Liver (tissue), 7 donors: ENCODE measurements at regions not wholly inside any gene's neighbourhood (a gene's known extent, or its start where the extent isn't known, plus 50 kb on each side); places are given as distances from the start of the nearest gene placed in this dataset.

Source experiments
- DNase-seq: peaks from one replicate; pipeline ENCODE4 v3.0.0-alpha.2; 2017; ENCODE audit warnings: low spot score
- H3K27ac ChIP-seq, 2 donors: one replicate each; pipeline ENCODE4 v1.7.0; 2013; ENCODE audit warnings: inconsistent platforms in 2 of 2, low read length in 2 of 2, control low read depth in 1 of 2, low read depth in 1 of 2, mild to moderate bottlenecking in 1 of 2
- H3K27me3 ChIP-seq, 4 donors: one replicate each; pipeline versions ENCODE4 v1.6.1 to v1.7.0; 2013; ENCODE audit warnings: low read length in 3 of 4, inconsistent platforms in 1 of 4, mild to moderate bottlenecking in 1 of 4, moderate library complexity in 1 of 4; ENCODE audit not compliant: control insufficient read depth in 4 of 4, insufficient read depth in 4 of 4
- H3K36me3 ChIP-seq, 4 donors: one replicate each; pipeline versions ENCODE4 v1.6.1 to v1.7.0; 2013; ENCODE audit warnings: low read length in 3 of 4, mild to moderate bottlenecking in 3 of 4, low read depth in 1 of 4, moderate library complexity in 1 of 4; ENCODE audit not compliant: control insufficient read depth in 4 of 4, insufficient read depth in 3 of 4
- H3K4me1 ChIP-seq, 4 donors: one replicate each; pipeline versions ENCODE4 v1.6.1 to v1.7.0; 2013; ENCODE audit warnings: low read length in 3 of 4, mild to moderate bottlenecking in 3 of 4, moderate library complexity in 1 of 4; ENCODE audit not compliant: control insufficient read depth in 4 of 4, insufficient read depth in 4 of 4
- H3K4me3 ChIP-seq, 3 donors: one replicate each; pipeline versions ENCODE4 v1.6.1 to v1.7.0; 2013; ENCODE audit warnings: low read length in 3 of 3, control low read depth in 1 of 3, low read depth in 1 of 3, mild to moderate bottlenecking in 1 of 3
- H3K9ac ChIP-seq, 2 donors: one replicate each; pipeline ENCODE4 v1.7.0; 2013; ENCODE audit warnings: low read length in 2 of 2, mild to moderate bottlenecking in 2 of 2, moderate library complexity in 2 of 2, control low read depth in 1 of 2, low read depth in 1 of 2
- H3K9me3 ChIP-seq, 4 donors: one replicate each; pipeline versions ENCODE4 v1.6.1 to v1.7.0; 2013; ENCODE audit warnings: low read length in 3 of 4; ENCODE audit not compliant: control insufficient read depth in 4 of 4
- ATF3 ChIP-seq: IDR thresholded peaks from 2 replicates; pipeline ENCODE4 v1.6.1; 2016; ENCODE audit warnings: antibody characterized with exemption
- FOXA1 ChIP-seq: IDR thresholded peaks from 2 replicates; pipeline ENCODE4 v1.6.1; 2016; ENCODE audit warnings: antibody characterized with exemption
- FOXA2 ChIP-seq: IDR thresholded peaks from 2 replicates; pipeline ENCODE4 v1.6.1; 2016; ENCODE audit warnings: antibody characterized with exemption
- GABPA ChIP-seq, 2 donors: IDR thresholded peaks in 1 of 2; conservative IDR thresholded peaks in 1 of 2; 2 replicates each; pipeline ENCODE4 v1.6.1; 2016; ENCODE audit warnings: antibody characterized with exemption in 2 of 2, mild to moderate bottlenecking in 1 of 2, moderate library complexity in 1 of 2
- HNF4A ChIP-seq, 2 donors: conservative IDR thresholded peaks; 2 replicates each; pipeline ENCODE4 v1.6.1; 2016; ENCODE audit warnings: antibody characterized with exemption in 2 of 2, mild to moderate bottlenecking in 2 of 2
- JUND ChIP-seq, 2 donors: IDR thresholded peaks; 2 replicates each; pipeline ENCODE4 v1.6.1; 2016; ENCODE audit warnings: antibody characterized with exemption in 2 of 2
- NR2F2 ChIP-seq: IDR thresholded peaks from 2 replicates; pipeline ENCODE4 v1.6.1; 2016; ENCODE audit warnings: antibody characterized with exemption
- RAD21 ChIP-seq, 2 donors: IDR thresholded peaks; 2 replicates each; pipeline ENCODE4 v1.6.1; 2016; ENCODE audit warnings: antibody characterized with exemption in 2 of 2, mild to moderate bottlenecking in 2 of 2
- REST ChIP-seq: IDR thresholded peaks from 2 replicates; pipeline ENCODE4 v1.6.1; 2016; ENCODE audit warnings: antibody characterized with exemption, mild to moderate bottlenecking
- RXRA ChIP-seq, 2 donors: IDR thresholded peaks; 2 replicates each; pipeline ENCODE4 v1.6.1; 2017 to 2018; ENCODE audit warnings: antibody characterized with exemption in 2 of 2, mild to moderate bottlenecking in 1 of 2
- SP1 ChIP-seq: IDR thresholded peaks from 2 replicates; pipeline ENCODE4 v1.6.1; 2018; ENCODE audit warnings: antibody characterized with exemption, mild to moderate bottlenecking
- TAF1 ChIP-seq: conservative IDR thresholded peaks from 2 replicates; pipeline ENCODE4 v1.6.1; 2016; ENCODE audit warnings: antibody characterized with exemption, mild to moderate bottlenecking
- YY1 ChIP-seq: IDR thresholded peaks from 2 replicates; pipeline ENCODE4 v1.6.1; 2016; ENCODE audit warnings: antibody characterized with exemption, mild to moderate bottlenecking
- WGBS: extraction: QIAGEN DNeasy Blood & Tissue Kit; methylation state at CpG from one replicate; pipeline ENCODE4 v1.1.7; 2013; 5-methylcytosine and 5-hydroxymethylcytosine counted together
- TF ChIP-seq, protein P1 (sequence below): IDR thresholded peaks from 2 replicates; pipeline ENCODE4 v1.6.1; 2016; ENCODE audit warnings: antibody characterized with exemption
- TF ChIP-seq, protein P2 (sequence below): IDR thresholded peaks from 2 replicates; pipeline ENCODE4 v1.6.1; 2016; ENCODE audit warnings: antibody characterized with exemption
- donor health status: healthy.
- donor health status: healthy.
- donor health status: healthy.
- donor health status: healthy.

- TF ChIP-seq GABPA (IDR thresholded peaks at IDR 0.05 in 1 of 2, conservative IDR thresholded peaks at IDR 0.05 in 1 of 2): no peak
- TF ChIP-seq FOXA1: no peak
- TF ChIP-seq ATF3: no peak
- TF ChIP-seq HNF4A (conservative IDR thresholded peaks at IDR 0.05): no peak
- TF ChIP-seq, protein P1, sequence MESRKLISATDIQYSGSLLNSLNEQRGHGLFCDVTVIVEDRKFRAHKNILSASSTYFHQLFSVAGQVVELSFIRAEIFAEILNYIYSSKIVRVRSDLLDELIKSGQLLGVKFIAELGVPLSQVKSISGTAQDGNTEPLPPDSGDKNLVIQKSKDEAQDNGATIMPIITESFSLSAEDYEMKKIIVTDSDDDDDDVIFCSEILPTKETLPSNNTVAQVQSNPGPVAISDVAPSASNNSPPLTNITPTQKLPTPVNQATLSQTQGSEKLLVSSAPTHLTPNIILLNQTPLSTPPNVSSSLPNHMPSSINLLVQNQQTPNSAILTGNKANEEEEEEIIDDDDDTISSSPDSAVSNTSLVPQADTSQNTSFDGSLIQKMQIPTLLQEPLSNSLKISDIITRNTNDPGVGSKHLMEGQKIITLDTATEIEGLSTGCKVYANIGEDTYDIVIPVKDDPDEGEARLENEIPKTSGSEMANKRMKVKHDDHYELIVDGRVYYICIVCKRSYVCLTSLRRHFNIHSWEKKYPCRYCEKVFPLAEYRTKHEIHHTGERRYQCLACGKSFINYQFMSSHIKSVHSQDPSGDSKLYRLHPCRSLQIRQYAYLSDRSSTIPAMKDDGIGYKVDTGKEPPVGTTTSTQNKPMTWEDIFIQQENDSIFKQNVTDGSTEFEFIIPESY: no peak
- TF ChIP-seq, protein P2, sequence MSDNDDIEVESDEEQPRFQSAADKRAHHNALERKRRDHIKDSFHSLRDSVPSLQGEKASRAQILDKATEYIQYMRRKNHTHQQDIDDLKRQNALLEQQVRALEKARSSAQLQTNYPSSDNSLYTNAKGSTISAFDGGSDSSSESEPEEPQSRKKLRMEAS: no peak
- no peak for TF ChIP-seq JUND (IDR thresholded peaks at IDR 0.05)
- TF ChIP-seq NR2F2: no peak
- no peak for TF ChIP-seq YY1
- TF ChIP-seq SP1: no peak
- H3K4me3 ChIP-seq: no peak overlapping the region
- peaks cover 4 to 41% (median 19%) of the 10 kb centered on the region in 4 donors for H3K4me1 ChIP-seq
- H3K27ac ChIP-seq: no peak overlapping the region
- no peak overlapping the region for H3K9ac ChIP-seq
- 87% methylated on average over 4 of the region's 4 CpGs for WGBS
- H3K27me3 ChIP-seq: no peaks in the 10 kb centered on the region
- DNase-seq: no peak
- H3K36me3 ChIP-seq: no peaks in the 10 kb centered on the region
- no peaks in the 10 kb centered on the region for H3K9me3 ChIP-seq
Measured at GRCh38 chr3:194243172-194243837, 107.4 kb downstream of the HES1 start.

GRCh38 chr3:194244167-194244566 lies 107.0 kb downstream of the CPN2 start:
- no peak overlapping the region for H3K9ac ChIP-seq
- H3K4me3 ChIP-seq: no peak overlapping the region
- H3K27me3 ChIP-seq: no peaks in the 10 kb centered on the region
- peak; percentile 17 for DNase-seq
- no peaks in the 10 kb centered on the region for H3K9me3 ChIP-seq
- peaks cover 6 to 50% (median 26%) of the 10 kb centered on the region in 4 donors for H3K4me1 ChIP-seq
- TF ChIP-seq FOXA1 (peak; percentile 72), FOXA2 (peak; percentile 68), JUND (IDR thresholded peaks at IDR 0.05) (no peak), HNF4A (conservative IDR thresholded peaks at IDR 0.05) (peak; percentile 85 to 91), TAF1 (no peak), RXRA (IDR thresholded peaks at IDR 0.05) (peak; percentile 13 to 58), REST (no peak), SP1 (peak; percentile 71), GABPA (IDR thresholded peaks at IDR 0.05 in 1 of 2, conservative IDR thresholded peaks at IDR 0.05 in 1 of 2) (no peak), RAD21 (IDR thresholded peaks at IDR 0.05) (no peak), ATF3 (no peak), YY1 (peak; percentile 58)
- TF ChIP-seq, protein P2: peak; percentile 42
- TF ChIP-seq, protein P1: no peak
- H3K27ac ChIP-seq: peak overlapping the region in 1 of 2 donors; percentile 32
- 32% methylated on average over 6 of the region's 6 CpGs for WGBS
- H3K36me3 ChIP-seq: no peaks in the 10 kb centered on the region
